Transverse colon (tissue), 4 donors: ENCODE measurements at regions not wholly inside any gene's neighbourhood (a gene's known extent, or its start where the extent isn't known, plus 50 kb on each side); places are given as distances from the start of the nearest gene placed in this dataset.

Experiments used
- DNase-seq: peaks from one replicate; pipeline ENCODE4 v3.0.0-alpha.2; 2019
- H3K27ac ChIP-seq, 4 donors: fragments of 200-600 bp; sonication (generic); 2 replicates each; pipeline ENCODE4 v1.5.1; 2016 to 2018; ENCODE audit warnings: inconsistent platforms in 4 of 4
- H3K27me3 ChIP-seq: fragments of 200-600 bp; sonication (generic); 2 replicates; pipeline ENCODE4 v1.5.1; 2017; ENCODE audit warnings: inconsistent platforms
- H3K36me3 ChIP-seq, 4 donors: fragments of 200-600 bp; sonication (generic); 2 replicates each; pipeline ENCODE4 v1.5.1; 2017 to 2019; ENCODE audit warnings: inconsistent platforms in 4 of 4
- H3K4me1 ChIP-seq, 4 donors: fragments of 200-600 bp; sonication (generic); 2 replicates each; pipeline ENCODE4 v1.5.1; 2017 to 2020; ENCODE audit warnings: inconsistent platforms in 4 of 4
- H3K4me3 ChIP-seq, 4 donors: fragments of 200-600 bp; sonication (generic); 1 replicate in 1 of 4; 2 replicates in 3 of 4; pipeline versions ENCODE4 v1.5.1 to v1.6.1; 2017 to 2019; ENCODE audit warnings: inconsistent platforms in 4 of 4
- H3K9me3 ChIP-seq, 2 donors: fragments of 200-600 bp; sonication (generic); 2 replicates each; pipeline ENCODE4 v1.5.1; 2017 to 2019; ENCODE audit warnings: inconsistent platforms in 2 of 2
- EP300 ChIP-seq: sonication (generic); formaldehyde crosslinking; IDR thresholded peaks from one replicate; pipeline ENCODE4 v1.6.1; 2017; ENCODE audit warnings: antibody characterized with exemption, low read depth
- POLR2A ChIP-seq: fragments of 450-650 bp; IDR thresholded peaks from one replicate; pipeline ENCODE4 v1.6.1; 2016; ENCODE audit warnings: antibody characterized with exemption, mild to moderate bottlenecking, moderate library complexity
- POLR2AphosphoS5 ChIP-seq, 3 donors: sonication (generic); formaldehyde crosslinking; IDR thresholded peaks; one replicate each; pipeline ENCODE4 v1.6.1; 2016; ENCODE audit warnings: antibody characterized with exemption in 3 of 3
- WGBS, 2 donors: methylation state at CpG; one replicate each; pipeline ENCODE4 v1.1.5; 2018; ENCODE audit warnings: low coverage in 1 of 2; 5-methylcytosine and 5-hydroxymethylcytosine counted together
- in situ Hi-C, 4 donors: fragments of 200-750 bp; cut with MboI; loops; one replicate each; pipeline versions ENCODE4 v1.15.0 to v1.15.1; 2017; ENCODE audit warnings: low sequenced_read_pairs in 3 of 4, low pct_ligation_motif_present in 1 of 4, low pct_unique_long_range_greater_than_20kb in 1 of 4
- intact Hi-C: fragments of 100-400 bp; cut with DNase I; formaldehyde crosslinking; loops from one replicate; pipeline ENCODE4 v1.15.1; 2023; ENCODE audit warnings: low total_unique reads
- TF ChIP-seq, protein P1 (sequence below), 5 experiments: fragments of 200-600 bp in 3 of 5; fragments of 450-650 bp in 2 of 5; sonication (generic) in 3 of 5; IDR thresholded peaks; 1 replicate in 2 of 5; 2 replicates in 3 of 5; pipeline ENCODE4 v1.5.1; 2016 to 2017; ENCODE audit warnings: antibody characterized with exemption in 5 of 5, inconsistent platforms in 3 of 5, mild to moderate bottlenecking in 2 of 5, moderate library complexity in 1 of 5

DNA sequence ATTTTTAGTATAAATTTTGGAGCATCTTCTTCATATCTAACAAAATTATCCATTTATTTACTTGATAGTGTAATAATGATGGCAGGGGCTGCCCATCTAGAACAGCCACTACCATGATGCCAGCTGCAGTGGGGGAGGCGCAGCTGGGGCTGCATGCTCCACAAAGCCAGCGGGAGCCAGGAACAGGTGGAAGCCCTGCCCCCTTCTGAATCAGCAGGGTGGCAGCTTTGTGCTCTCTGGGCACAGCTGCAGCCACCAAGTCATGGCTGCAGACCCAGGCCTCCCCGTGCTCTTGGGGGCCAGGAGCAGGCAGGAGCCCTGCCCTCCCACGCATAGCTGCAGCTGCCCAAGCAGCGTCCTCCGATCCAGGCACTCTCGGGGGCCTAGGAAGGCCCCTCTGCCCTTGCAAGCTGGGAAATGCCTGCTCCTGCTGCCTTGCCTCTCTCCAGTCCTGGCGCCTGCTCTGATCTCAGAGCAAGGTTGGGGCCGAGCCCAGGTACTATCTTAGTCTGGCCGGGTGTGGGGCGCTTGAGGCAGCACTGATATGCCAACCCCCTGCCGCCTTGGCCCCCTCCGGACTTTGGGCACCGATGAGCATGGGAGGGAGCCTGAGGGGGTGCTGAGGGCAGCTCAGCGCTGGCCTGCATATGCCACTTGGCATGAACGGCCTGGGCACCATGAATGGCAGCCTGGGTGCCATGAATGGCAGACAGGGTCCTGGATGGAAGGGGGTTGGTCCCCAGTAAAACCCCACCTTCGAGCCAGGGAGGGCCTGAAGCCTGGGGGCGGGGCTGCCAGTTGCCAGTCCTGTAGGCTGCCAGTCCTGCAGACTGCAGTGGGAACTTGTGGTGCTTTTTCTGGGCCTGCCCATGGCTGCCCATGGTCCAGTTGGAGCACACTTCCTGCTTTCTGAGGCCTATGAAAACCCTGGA lies 1110.8 kb upstream of the POT1 start:
- in situ Hi-C loops: no loop called here
- H3K4me3 ChIP-seq: no peak overlapping the region
- H3K9me3 ChIP-seq: no peaks in the 10 kb centered on the region
- H3K27me3 ChIP-seq: no peaks in the 10 kb centered on the region
- intact Hi-C loops: no loop called here
- DNase-seq: no peak
- WGBS, 2 donors: 79% methylated on average over 16 of the region's 18 CpGs; no CpG with 5 or more reads in 1 of the 2 donors
- H3K27ac ChIP-seq: no peak overlapping the region
- no peaks in the 10 kb centered on the region for H3K4me1 ChIP-seq
- TF ChIP-seq, protein P1, sequence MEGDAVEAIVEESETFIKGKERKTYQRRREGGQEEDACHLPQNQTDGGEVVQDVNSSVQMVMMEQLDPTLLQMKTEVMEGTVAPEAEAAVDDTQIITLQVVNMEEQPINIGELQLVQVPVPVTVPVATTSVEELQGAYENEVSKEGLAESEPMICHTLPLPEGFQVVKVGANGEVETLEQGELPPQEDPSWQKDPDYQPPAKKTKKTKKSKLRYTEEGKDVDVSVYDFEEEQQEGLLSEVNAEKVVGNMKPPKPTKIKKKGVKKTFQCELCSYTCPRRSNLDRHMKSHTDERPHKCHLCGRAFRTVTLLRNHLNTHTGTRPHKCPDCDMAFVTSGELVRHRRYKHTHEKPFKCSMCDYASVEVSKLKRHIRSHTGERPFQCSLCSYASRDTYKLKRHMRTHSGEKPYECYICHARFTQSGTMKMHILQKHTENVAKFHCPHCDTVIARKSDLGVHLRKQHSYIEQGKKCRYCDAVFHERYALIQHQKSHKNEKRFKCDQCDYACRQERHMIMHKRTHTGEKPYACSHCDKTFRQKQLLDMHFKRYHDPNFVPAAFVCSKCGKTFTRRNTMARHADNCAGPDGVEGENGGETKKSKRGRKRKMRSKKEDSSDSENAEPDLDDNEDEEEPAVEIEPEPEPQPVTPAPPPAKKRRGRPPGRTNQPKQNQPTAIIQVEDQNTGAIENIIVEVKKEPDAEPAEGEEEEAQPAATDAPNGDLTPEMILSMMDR (IDR thresholded peaks at IDR 0.05): no peak
- TF ChIP-seq POLR2AphosphoS5 (IDR thresholded peaks at IDR 0.05): no peak
- no peak for TF ChIP-seq EP300
- TF ChIP-seq POLR2A: no peak
- H3K36me3 ChIP-seq: no peaks in the 10 kb centered on the region

DNA sequence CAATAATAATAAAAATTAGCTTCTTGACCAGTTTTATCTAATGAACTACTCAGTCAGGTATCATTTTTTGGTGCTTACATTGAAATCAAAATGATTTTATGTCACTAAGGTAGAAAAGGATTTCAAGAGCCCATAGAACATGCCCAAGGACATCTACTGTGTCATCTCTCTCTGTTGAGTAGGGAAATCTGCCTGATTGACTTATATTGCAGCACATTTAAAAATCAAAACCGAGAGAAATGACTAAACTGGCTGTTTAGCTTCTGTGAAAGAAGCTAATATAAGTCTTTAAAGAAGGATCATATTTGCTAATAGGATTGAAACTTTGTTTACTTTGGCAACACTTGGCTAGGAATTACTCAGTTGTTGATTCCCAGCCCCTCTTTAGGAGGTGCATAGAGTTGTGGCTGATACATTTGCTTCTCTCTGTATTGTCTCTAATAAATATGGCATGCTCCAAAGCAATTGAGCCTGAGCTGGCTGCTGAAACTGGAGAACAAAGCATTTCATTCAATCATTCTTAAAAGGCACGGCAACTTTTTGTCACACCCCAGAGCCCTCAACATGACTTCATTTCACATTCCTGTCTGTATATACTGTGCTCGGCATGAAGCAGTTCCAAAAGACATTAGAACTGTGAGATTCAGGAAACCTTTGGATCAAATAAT lies 1096.9 kb upstream of the POT1 start:
- 16 to 17% methylated on average over 2 to 3 of the region's 3 CpGs for WGBS, 2 donors
- no peak for DNase-seq
- in situ Hi-C loops: no loop called here
- Histone ChIP-seq H3K27me3 (no peaks in the 10 kb centered on the region), H3K27ac (no peak overlapping the region), H3K4me1 (no peaks in the 10 kb centered on the region), H3K4me3 (no peak overlapping the region), H3K9me3 (no peaks in the 10 kb centered on the region), H3K36me3 (no peaks in the 10 kb centered on the region)
- no peak for TF ChIP-seq POLR2AphosphoS5 (IDR thresholded peaks at IDR 0.05)
- TF ChIP-seq, protein P1 (IDR thresholded peaks at IDR 0.05): no peak
- no peak for TF ChIP-seq POLR2A
- no peak for TF ChIP-seq EP300
- intact Hi-C loops: loop anchor here (1.0 kb wide), 1 partner anchor 10 kb away; no protein-coding TSS in a partner anchor

DNA sequence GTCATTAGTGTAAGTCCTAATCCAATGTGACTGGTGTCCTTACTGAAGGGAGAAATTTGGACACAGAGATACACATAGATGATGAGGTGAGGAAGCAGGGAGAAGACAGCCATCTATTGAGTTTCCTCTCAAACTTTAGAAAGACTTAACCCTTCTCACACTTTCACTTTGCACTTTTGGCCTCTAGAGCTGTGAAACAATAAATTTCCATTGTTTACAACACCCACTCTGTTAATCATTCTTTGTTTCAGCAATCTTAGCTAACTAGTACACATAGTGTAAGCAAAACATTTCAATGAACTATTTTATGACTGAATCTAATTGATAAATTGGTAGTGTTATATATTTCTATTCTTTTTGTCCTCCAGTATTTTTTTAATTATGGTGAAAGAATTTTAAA lies 1092.8 kb upstream of the POT1 start:
- TF ChIP-seq, protein P1 (IDR thresholded peaks at IDR 0.05): no peak
- TF ChIP-seq POLR2AphosphoS5 (IDR thresholded peaks at IDR 0.05) (no peak), POLR2A (no peak), EP300 (no peak)
- intact Hi-C loops: no loop called here
- no peak overlapping the region for H3K4me3 ChIP-seq
- H3K4me1 ChIP-seq: no peaks in the 10 kb centered on the region
- in situ Hi-C loops: no loop called here
- no peaks in the 10 kb centered on the region for H3K36me3 ChIP-seq
- no peak for DNase-seq
- no peaks in the 10 kb centered on the region for H3K9me3 ChIP-seq
- H3K27me3 ChIP-seq: no peaks in the 10 kb centered on the region
- no peak overlapping the region for H3K27ac ChIP-seq

DNA sequence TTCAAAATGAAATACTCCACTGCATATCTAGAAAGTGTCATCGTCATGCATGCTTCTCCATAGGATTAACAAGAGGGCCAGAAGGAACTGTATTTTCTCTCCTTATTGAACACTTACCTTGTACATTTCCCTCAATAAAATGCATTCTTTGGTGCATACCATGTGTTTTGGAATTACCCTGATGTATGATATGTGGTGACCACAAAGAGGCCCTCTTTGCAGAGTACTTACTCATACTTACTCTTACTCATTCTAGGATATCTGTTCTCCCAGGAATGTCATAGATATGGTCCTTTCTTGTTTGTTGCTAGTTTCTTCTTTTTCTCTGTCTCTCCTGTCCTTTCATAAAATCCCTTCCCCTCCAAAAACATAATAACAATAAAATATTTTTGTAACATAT lies 1087.1 kb upstream of the POT1 start:
- in situ Hi-C loops (no loop called here), intact Hi-C loops (no loop called here)
- Histone ChIP-seq H3K27ac (no peak overlapping the region), H3K36me3 (no peaks in the 10 kb centered on the region), H3K4me3 (no peak overlapping the region), H3K27me3 (no peaks in the 10 kb centered on the region), H3K9me3 (no peaks in the 10 kb centered on the region), H3K4me1 (no peaks in the 10 kb centered on the region)
- no peak for DNase-seq
- TF ChIP-seq EP300 (no peak), POLR2AphosphoS5 (IDR thresholded peaks at IDR 0.05) (no peak), POLR2A (no peak)
- TF ChIP-seq, protein P1 (IDR thresholded peaks at IDR 0.05): no peak
- WGBS, 2 donors: 89 to 94% methylated on average over 1 of the region's 1 CpG
